H1 (cell line): ENCODE measurements at regions not wholly inside any gene's neighbourhood (a gene's known extent, or its start where the extent isn't known, plus 50 kb on each side); places are given as distances from the start of the nearest gene placed in this dataset.

Source experiments
- CTCF ChIA-PET: fragments of 300-600 bp; sonication (Branson Sonifier 250); formaldehyde crosslinking; loops from one replicate; lab custom pipeline; 2021; ENCODE audit not compliant: partially characterized antibody; lab: Charles Lee
- POLR2A ChIA-PET: fragments of 300-600 bp; sonication (Branson Sonifier 250); formaldehyde crosslinking; loops from one replicate; lab custom pipeline; 2021; ENCODE audit warnings: inconsistent platforms; ENCODE audit not compliant: partially characterized antibody; lab: Charles Lee
- DNase-seq, 2 experiments: peaks; one replicate each; pipeline versions ENCODE4 v3.0.0 to v3.0.0-alpha.2; 2010 to 2022; ENCODE audit warnings: low spot score in 2 of 2, low read depth in 1 of 2, mixed read lengths in 1 of 2
- FAIRE-seq: peaks from 2 replicates; lab custom pipeline; 2011; peaks lifted over from hg19 to GRCh38; lab: Jason Lieb, UNC
- H2AFZ ChIP-seq: 2 replicates; pipeline ENCODE4 v1.8.1; 2012; ENCODE audit warnings: low read length, inconsistent platforms
- H2AK5ac ChIP-seq: 2 replicates; pipeline ENCODE4 v1.6.1; 2013; ENCODE audit warnings: low read depth, low read length
- H2BK120ac ChIP-seq: replicated peaks from 2 replicates; pipeline ENCODE3; 2013; ENCODE audit warnings: low read depth, low read length, inconsistent platforms
- H2BK12ac ChIP-seq: 2 replicates; pipeline ENCODE4 v1.6.1; 2013; ENCODE audit warnings: low read depth, low read length
- H2BK15ac ChIP-seq: 2 replicates; pipeline ENCODE4 v1.6.1; 2013; ENCODE audit warnings: low read length
- H2BK20ac ChIP-seq: 2 replicates; pipeline ENCODE4 v1.6.1; 2013; ENCODE audit warnings: low read length
- H2BK5ac ChIP-seq: 2 replicates; pipeline ENCODE4 v1.6.1; 2013; ENCODE audit warnings: low read depth, low read length
- H3K14ac ChIP-seq: 2 replicates; pipeline ENCODE4 v1.6.1; 2013; ENCODE audit warnings: inconsistent platforms; ENCODE audit not compliant: insufficient read length
- H3K18ac ChIP-seq: 2 replicates; pipeline ENCODE4 v1.6.1; 2013; ENCODE audit warnings: low read length; ENCODE audit errors: extremely low read depth
- H3K23ac ChIP-seq: 2 replicates; pipeline ENCODE4 v1.6.1; 2013; ENCODE audit warnings: inconsistent platforms; ENCODE audit not compliant: insufficient read length
- H3K23me2 ChIP-seq: 2 replicates; pipeline ENCODE4 v1.6.1; 2013; ENCODE audit warnings: low read depth, low read length
- H3K27ac ChIP-seq: 2 replicates; pipeline ENCODE4 v1.6.1; 2011; ENCODE audit warnings: low read depth, low read length, inconsistent platforms
- H3K27me3 ChIP-seq, 4 experiments: replicated peaks in 1 of 4; 1 replicate in 1 of 4; 2 replicates in 3 of 4; pipeline versions ENCODE4 v1.6.1 to v1.8.1; 2011 to 2013; ENCODE audit warnings: low read length in 3 of 4, mild to moderate bottlenecking in 3 of 4, inconsistent platforms in 2 of 4, mixed read lengths in 2 of 4, moderate library complexity in 1 of 4; ENCODE audit not compliant: control insufficient read depth in 3 of 4, insufficient read depth in 3 of 4; ENCODE audit errors: extremely low read depth in 1 of 4
- H3K36me3 ChIP-seq, 4 experiments: 2 replicates each; pipeline versions ENCODE4 v1.6.1 to v1.8.1; 2011 to 2013; ENCODE audit warnings: mild to moderate bottlenecking in 4 of 4, low read length in 3 of 4, moderate library complexity in 2 of 4, control low read depth in 1 of 4, inconsistent platforms in 1 of 4; ENCODE audit not compliant: insufficient read depth in 4 of 4, control insufficient read depth in 2 of 4
- H3K4ac ChIP-seq: replicated peaks from 2 replicates; pipeline ENCODE3; 2013; ENCODE audit warnings: low read length, low read depth, mixed read lengths, inconsistent platforms; ENCODE audit not compliant: insufficient read length
- H3K4me1 ChIP-seq, 4 experiments: replicated peaks in 1 of 4; 1 replicate in 1 of 4; 2 replicates in 3 of 4; pipeline versions ENCODE4 v1.6.1 to v1.8.1; 2011 to 2013; ENCODE audit warnings: low read length in 3 of 4, inconsistent platforms in 2 of 4, mixed read lengths in 1 of 4; ENCODE audit not compliant: insufficient read depth in 4 of 4, control insufficient read depth in 3 of 4
- H3K4me2 ChIP-seq, 2 experiments: 2 replicates each; pipeline versions ENCODE4 v1.6.1 to v1.8.1; 2011 to 2013; ENCODE audit warnings: low read depth in 2 of 2, low read length in 2 of 2, control low read depth in 1 of 2, inconsistent platforms in 1 of 2, mild to moderate bottlenecking in 1 of 2; ENCODE audit not compliant: insufficient read depth in 1 of 2
- H3K4me3 ChIP-seq, 4 experiments: fragments of 200-600, 300-600 bp in 1 of 4; sonication (generic), shearing (Covaris generic), sonication (Bioruptor Twin) in 1 of 4; 2 replicates each; pipeline versions ENCODE4 v1.5.1 to v1.8.1; 2011 to 2016; ENCODE audit warnings: low read length in 4 of 4, low read depth in 3 of 4, control low read depth in 2 of 4, inconsistent platforms in 2 of 4, mild to moderate bottlenecking in 2 of 4, mixed read lengths in 1 of 4, moderate library complexity in 1 of 4; ENCODE audit not compliant: insufficient read depth in 2 of 4; ENCODE audit errors: extremely low read depth in 1 of 4
- H3K56ac ChIP-seq: replicated peaks from 2 replicates; pipeline ENCODE3; 2013; ENCODE audit warnings: low read depth, mild to moderate bottlenecking, mixed read lengths, low read length, inconsistent platforms; ENCODE audit not compliant: insufficient read length
- H3K79me1 ChIP-seq: 2 replicates; pipeline ENCODE4 v1.6.1; 2013; ENCODE audit warnings: low read depth, low read length, control low read depth
- H3K79me2 ChIP-seq, 2 experiments: 2 replicates each; pipeline versions ENCODE4 v1.6.1 to v1.8.1; 2012 to 2013; ENCODE audit warnings: low read length in 2 of 2, mild to moderate bottlenecking in 2 of 2, inconsistent platforms in 1 of 2; ENCODE audit not compliant: insufficient read depth in 2 of 2, control insufficient read depth in 1 of 2
- H3K9ac ChIP-seq, 4 experiments: replicated peaks in 1 of 4; 1 replicate in 1 of 4; 2 replicates in 3 of 4; pipeline versions ENCODE4 v1.6.1 to v1.8.1; 2011 to 2013; ENCODE audit warnings: low read depth in 3 of 4, low read length in 3 of 4, control low read depth in 2 of 4, mild to moderate bottlenecking in 2 of 4, moderate library complexity in 2 of 4, inconsistent platforms in 1 of 4; ENCODE audit errors: extremely low read depth in 1 of 4
- H3K9me3 ChIP-seq, 2 experiments: 2 replicates each; pipeline versions ENCODE4 v1.6.1 to v1.8.1; 2012 to 2013; ENCODE audit warnings: mild to moderate bottlenecking in 2 of 2, moderate library complexity in 2 of 2, control low read depth in 1 of 2, inconsistent platforms in 1 of 2, low read depth in 1 of 2, low read length in 1 of 2, mixed read lengths in 1 of 2; ENCODE audit not compliant: insufficient read depth in 2 of 2
- H4K20me1 ChIP-seq, 2 experiments: replicated peaks in 1 of 2; 2 replicates each; pipeline versions ENCODE3 to v1.8.1; 2011 to 2013; ENCODE audit warnings: inconsistent platforms in 2 of 2, low read length in 2 of 2, mild to moderate bottlenecking in 1 of 2; ENCODE audit not compliant: insufficient read depth in 2 of 2, control insufficient read depth in 1 of 2
- H4K5ac ChIP-seq: 2 replicates; pipeline ENCODE4 v1.6.1; 2013; ENCODE audit warnings: low read length, low read depth, mixed read lengths, inconsistent platforms; ENCODE audit not compliant: insufficient read length
- H4K8ac ChIP-seq: 2 replicates; pipeline ENCODE4 v1.8.0; 2013; ENCODE audit warnings: mild to moderate bottlenecking, moderate library complexity, low read length, inconsistent platforms; ENCODE audit not compliant: insufficient read depth; ENCODE audit errors: extremely low read depth
- H4K91ac ChIP-seq: replicated peaks from 2 replicates; pipeline ENCODE3; 2013; ENCODE audit warnings: low read length, mixed read lengths, inconsistent platforms; ENCODE audit not compliant: insufficient read length
- BCL11A ChIP-seq, 2 experiments: IDR thresholded peaks; one replicate each; pipeline ENCODE4 v1.6.1; 2011; ENCODE audit warnings: low read depth in 2 of 2, low read length in 2 of 2, mild to moderate bottlenecking in 2 of 2
- CHD2 ChIP-seq: IDR thresholded peaks from 2 replicates; pipeline ENCODE4 v1.6.1; 2012; ENCODE audit warnings: low read length, improper control_type of control experiment
- CREB1 ChIP-seq: IDR thresholded peaks from 2 replicates; pipeline ENCODE4 v1.6.1; 2012; ENCODE audit warnings: inconsistent platforms
- GABPA ChIP-seq: IDR thresholded peaks from 2 replicates; pipeline ENCODE4 v1.6.1; 2011; ENCODE audit warnings: mild to moderate bottlenecking, low read length, moderate library complexity, borderline replicate concordance; ENCODE audit not compliant: insufficient read depth
- HDAC2 ChIP-seq, 2 experiments: fragments of 300-600 bp in 1 of 2; sonication (generic) in 1 of 2; IDR thresholded peaks; 2 replicates each; pipeline ENCODE4 v1.6.1; 2011 to 2012; ENCODE audit warnings: low read depth in 2 of 2, low read length in 2 of 2, mild to moderate bottlenecking in 2 of 2, moderate library complexity in 2 of 2, borderline replicate concordance in 1 of 2, inconsistent platforms in 1 of 2
- KDM5A ChIP-seq: fragments of 200-600 bp; IDR thresholded peaks from 2 replicates; pipeline ENCODE4 v1.7.1; 2012; ENCODE audit warnings: mild to moderate bottlenecking, low read length, inconsistent platforms, mixed read lengths
- MAFK ChIP-seq: IDR thresholded peaks from 2 replicates; pipeline ENCODE4 v1.6.1; 2012; ENCODE audit warnings: low read depth, mild to moderate bottlenecking, improper control_type of control experiment, low read length
- NANOG ChIP-seq: IDR thresholded peaks from 2 replicates; pipeline ENCODE4 v1.6.1; 2011; ENCODE audit warnings: low read length, low read depth, mild to moderate bottlenecking, inconsistent platforms; ENCODE audit not compliant: insufficient read depth, poor library complexity, severe bottlenecking
- RBBP5 ChIP-seq: IDR thresholded peaks from 2 replicates; pipeline ENCODE4 v1.7.1; 2012; ENCODE audit warnings: low read depth, mild to moderate bottlenecking, inconsistent platforms, low read length, moderate library complexity, borderline replicate concordance
- SAP30 ChIP-seq: fragments of 300-600 bp; sonication (generic); IDR thresholded peaks from 2 replicates; pipeline ENCODE4 v1.7.1; 2012; ENCODE audit warnings: low read length, moderate library complexity, mild to moderate bottlenecking, inconsistent platforms; ENCODE audit not compliant: insufficient read depth, insufficient replicate concordance
- SIX5 ChIP-seq: IDR thresholded peaks from 2 replicates; pipeline ENCODE4 v1.6.1; 2011; ENCODE audit warnings: mild to moderate bottlenecking, low read depth, low read length
- SP1 ChIP-seq: IDR thresholded peaks from 2 replicates; pipeline ENCODE4 v1.6.1; 2011; ENCODE audit warnings: low read depth, low read length
- WGBS, 2 experiments: shearing (Covaris generic) in 1 of 2; methylation state at CpG; one replicate each; pipeline versions ENCODE4 v1.1.6 to v1.1.7; 2013 to 2015; ENCODE audit warnings: low lambda C conversion rate in 2 of 2, mixed read lengths in 2 of 2, inconsistent platforms in 1 of 2, low coverage in 1 of 2, missing lambda C conversion rate in 1 of 2; ENCODE audit not compliant: insufficient replicate concordance in 2 of 2, insufficient coverage in 1 of 2, insufficient read length in 1 of 2; ENCODE audit errors: extremely low coverage in 1 of 2, missing lambda C conversion rate in 1 of 2; 5-methylcytosine and 5-hydroxymethylcytosine counted together
- TF ChIP-seq, protein P1 (sequence below): IDR thresholded peaks from 2 replicates; pipeline ENCODE4 v1.6.1; 2012; ENCODE audit warnings: inconsistent platforms

DNA sequence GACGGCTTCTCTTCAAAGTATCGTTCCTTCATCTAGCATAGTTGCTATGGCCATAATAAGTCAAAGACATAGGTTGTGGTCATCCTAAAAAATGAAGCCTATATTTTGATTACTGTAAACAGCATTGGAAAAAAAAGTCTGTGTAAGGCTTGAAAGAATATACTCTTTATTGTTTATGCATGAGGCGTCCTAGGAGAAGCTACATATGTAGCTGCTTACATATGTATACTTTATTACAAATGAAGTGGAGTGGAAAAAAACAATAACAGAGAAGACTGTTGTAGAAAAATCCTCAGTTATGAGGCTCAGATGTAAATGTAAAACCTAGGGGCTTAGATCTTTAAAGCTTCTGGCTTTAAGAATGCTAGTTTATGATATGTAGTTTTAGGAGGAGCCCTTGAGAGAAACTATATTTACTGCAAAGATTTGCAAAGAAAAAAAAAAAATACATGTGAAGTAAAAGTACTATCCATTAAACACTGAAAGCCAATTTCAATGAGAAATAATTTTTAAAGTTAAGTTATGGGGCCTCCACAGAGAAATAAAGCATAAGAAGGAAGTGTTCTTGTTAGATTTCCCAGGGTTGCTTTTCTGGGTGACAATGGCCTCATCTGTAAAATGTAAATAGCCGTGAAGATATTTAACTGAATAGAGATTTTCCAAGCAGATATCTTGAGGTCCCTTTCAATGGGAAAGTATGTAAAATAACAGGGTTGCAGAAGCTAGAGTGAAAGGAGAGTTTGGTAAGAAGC lies 598.2 kb downstream of the TRIML1 start:
- POLR2A ChIA-PET, result no interaction called here
- H3K56ac ChIP-seq, result no peak overlapping the region
- no peak overlapping the region for H4K8ac ChIP-seq
- no peak overlapping the region for H3K4me2 ChIP-seq
- H3K27me3 ChIP-seq, result no peaks in the 10 kb centered on the region
- no peak overlapping the region for H3K9ac ChIP-seq
- no peak overlapping the region for H2AK5ac ChIP-seq
- no peak overlapping the region for H3K18ac ChIP-seq
- no peak overlapping the region for H3K14ac ChIP-seq
- no peaks in the 10 kb centered on the region for H4K20me1 ChIP-seq
- H3K4me3 ChIP-seq, result no peak overlapping the region
- no peak overlapping the region for H3K23ac ChIP-seq
- FAIRE-seq (no peak), DNase-seq (no peak)
- H3K23me2 ChIP-seq, result no peaks in the 10 kb centered on the region
- no peak overlapping the region for H2BK20ac ChIP-seq
- H2BK120ac ChIP-seq, result no peak overlapping the region
- CTCF ChIA-PET, result no interaction called here
- H2BK15ac ChIP-seq, result no peak overlapping the region
- WGBS, 2 experiments, result 85% methylated on average over 4 of the region's 4 CpGs; no CpG with 5 or more reads in 1 of the 2 experiments
- H3K79me2 ChIP-seq, result no peaks in the 10 kb centered on the region
- H4K91ac ChIP-seq, result no peak overlapping the region
- no peaks in the 10 kb centered on the region for H3K4me1 ChIP-seq
- H2AFZ ChIP-seq, result no peak overlapping the region
- no peaks in the 10 kb centered on the region for H3K36me3 ChIP-seq
- no peaks in the 10 kb centered on the region for H3K79me1 ChIP-seq
- H3K9me3 ChIP-seq, result peaks cover 0 to 4% of the 10 kb centered on the region in 2 experiments; a peak in 2 of 4 replicates
- no peak overlapping the region for H3K27ac ChIP-seq
- H2BK5ac ChIP-seq, result no peak overlapping the region
- no peak overlapping the region for H2BK12ac ChIP-seq
- H4K5ac ChIP-seq, result no peak overlapping the region
- H3K4ac ChIP-seq, result no peak overlapping the region
- TF ChIP-seq RBBP5 (no peak), SP1 (no peak), SIX5 (no peak), CHD2 (no peak), GABPA (no peak), HDAC2 (IDR thresholded peaks at IDR 0.05; ENCODE audit: borderline replicate concordance in 1 of 2, low read depth in 2 of 2, low read length in 2 of 2) (no peak), KDM5A (no peak), BCL11A (IDR thresholded peaks at IDR 0.05; ENCODE audit: low read depth in 2 of 2, low read length in 2 of 2) (no peak), CREB1 (no peak), NANOG (no peak), MAFK (no peak), SAP30 (no peak)
- TF ChIP-seq, protein P1, sequence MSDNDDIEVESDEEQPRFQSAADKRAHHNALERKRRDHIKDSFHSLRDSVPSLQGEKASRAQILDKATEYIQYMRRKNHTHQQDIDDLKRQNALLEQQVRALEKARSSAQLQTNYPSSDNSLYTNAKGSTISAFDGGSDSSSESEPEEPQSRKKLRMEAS, result no peak
